ENCODE measurements at regions not wholly inside any gene's neighbourhood (a gene's known extent, or its start where the extent isn't known, plus 50 kb on each side); places are given as distances from the start of the nearest gene placed in this dataset.
"Not testable (repeated sequence)": the region's sequence is repeated elsewhere in the genome, so short reads cannot be mapped to it uniquely, and the experiment has no call there.

- H3K27ac Mint-ChIP-seq; DNase-seq; H3K27me3 Mint-ChIP-seq; H3K4me1 Mint-ChIP-seq; CTCF ChIA-PET; H3K9me3 Mint-ChIP-seq; H3K4me3 Mint-ChIP-seq; H3K36me3 Mint-ChIP-seq (ENCODE audit: low read depth); POLR2A ChIA-PET: not testable (repeated sequence)
These were observed 236.7 kb upstream of the SGCD start for GRCh38 chr5:156089955-156090940.

- H3K27ac Mint-ChIP-seq: no peak overlapping the region
- CTCF ChIA-PET: no interaction called here
- no peak overlapping the region for H3K4me3 Mint-ChIP-seq
- H3K36me3 Mint-ChIP-seq (ENCODE audit: low read depth): no peaks in the 10 kb centered on the region
- no peaks in the 10 kb centered on the region for H3K9me3 Mint-ChIP-seq
- POLR2A ChIA-PET: no interaction called here
- DNase-seq: no peak
- H3K27me3 Mint-ChIP-seq: no peaks in the 10 kb centered on the region
- H3K4me1 Mint-ChIP-seq: no peaks in the 10 kb centered on the region
These were observed 233.9 kb upstream of the SGCD start for GRCh38 chr5:156093024-156093423.

GRCh38 chr5:156094001-156094400 lies 233.0 kb upstream of the SGCD start:
- H3K4me3 Mint-ChIP-seq: no peak overlapping the region
- no peaks in the 10 kb centered on the region for H3K27me3 Mint-ChIP-seq
- no peaks in the 10 kb centered on the region for H3K9me3 Mint-ChIP-seq
- ChIA-PET CTCF (no interaction called here), POLR2A (no interaction called here)
- no peaks in the 10 kb centered on the region for H3K36me3 Mint-ChIP-seq (ENCODE audit: low read depth)
- H3K4me1 Mint-ChIP-seq: no peaks in the 10 kb centered on the region
- no peak overlapping the region for H3K27ac Mint-ChIP-seq
- DNase-seq: no peak

- Mint-ChIP-seq H3K4me3 (no peak overlapping the region), H3K27me3 (no peaks in the 10 kb centered on the region), H3K36me3 (ENCODE audit: low read depth) (no peaks in the 10 kb centered on the region), H3K27ac (no peak overlapping the region), H3K4me1 (no peaks in the 10 kb centered on the region), H3K9me3 (no peaks in the 10 kb centered on the region)
- ChIA-PET POLR2A (no interaction called here), CTCF (no interaction called here)
- no peak for DNase-seq
These were observed 231.2 kb upstream of the SGCD start for GRCh38 chr5:156095709-156096241.

GRCh38 chr5:156096259-156096658 lies 230.7 kb upstream of the SGCD start:
- no peak overlapping the region for H3K27ac Mint-ChIP-seq
- H3K4me3 Mint-ChIP-seq: no peak overlapping the region
- H3K4me1 Mint-ChIP-seq: no peaks in the 10 kb centered on the region
- POLR2A ChIA-PET: no interaction called here
- H3K36me3 Mint-ChIP-seq (ENCODE audit: low read depth): no peaks in the 10 kb centered on the region
- H3K27me3 Mint-ChIP-seq: no peaks in the 10 kb centered on the region
- DNase-seq: no peak
- H3K9me3 Mint-ChIP-seq: no peaks in the 10 kb centered on the region
- CTCF ChIA-PET: no interaction called here

- no peak overlapping the region for H3K4me3 Mint-ChIP-seq
- POLR2A ChIA-PET: no interaction called here
- no peaks in the 10 kb centered on the region for H3K9me3 Mint-ChIP-seq
- no peak overlapping the region for H3K27ac Mint-ChIP-seq
- DNase-seq: no peak
- CTCF ChIA-PET: no interaction called here
- no peaks in the 10 kb centered on the region for H3K27me3 Mint-ChIP-seq
- no peaks in the 10 kb centered on the region for H3K4me1 Mint-ChIP-seq
- H3K36me3 Mint-ChIP-seq (ENCODE audit: low read depth): no peaks in the 10 kb centered on the region
These were observed 223.6 kb upstream of the SGCD start for GRCh38 chr5:156103155-156103885.

GRCh38 chr5:156109317-156110023 lies 217.5 kb upstream of the SGCD start:
- H3K9me3 Mint-ChIP-seq: no peaks in the 10 kb centered on the region
- ChIA-PET POLR2A (no interaction called here), CTCF (no interaction called here)
- H3K4me3 Mint-ChIP-seq: no peak overlapping the region
- H3K27me3 Mint-ChIP-seq: peaks cover 2% of the 10 kb centered on the region
- H3K27ac Mint-ChIP-seq: no peak overlapping the region
- H3K4me1 Mint-ChIP-seq: no peaks in the 10 kb centered on the region
- no peaks in the 10 kb centered on the region for H3K36me3 Mint-ChIP-seq (ENCODE audit: low read depth)
- no peak for DNase-seq

GRCh38 chr5:156119692-156120091 lies 207.3 kb upstream of the SGCD start:
- DNase-seq: no peak
- Mint-ChIP-seq H3K9me3 (no peaks in the 10 kb centered on the region), H3K4me3 (no peak overlapping the region), H3K27ac (no peak overlapping the region), H3K4me1 (no peaks in the 10 kb centered on the region), H3K36me3 (ENCODE audit: low read depth) (no peaks in the 10 kb centered on the region), H3K27me3 (peaks cover 2% of the 10 kb centered on the region)
- ChIA-PET POLR2A (no interaction called here), CTCF (no interaction called here)

GRCh38 chr5:156120777-156121176 lies 206.2 kb upstream of the SGCD start:
- H3K27me3 Mint-ChIP-seq: peaks cover 2% of the 10 kb centered on the region
- ChIA-PET POLR2A (no interaction called here), CTCF (no interaction called here)
- DNase-seq: no peak
- H3K4me1 Mint-ChIP-seq: no peaks in the 10 kb centered on the region
- H3K9me3 Mint-ChIP-seq: no peaks in the 10 kb centered on the region
- H3K4me3 Mint-ChIP-seq: no peak overlapping the region
- H3K27ac Mint-ChIP-seq: no peak overlapping the region
- no peaks in the 10 kb centered on the region for H3K36me3 Mint-ChIP-seq (ENCODE audit: low read depth)

- POLR2A ChIA-PET: no interaction called here
- H3K27me3 Mint-ChIP-seq: peaks cover 2% of the 10 kb centered on the region
- H3K36me3 Mint-ChIP-seq (ENCODE audit: low read depth): no peaks in the 10 kb centered on the region
- CTCF ChIA-PET: no interaction called here
- H3K4me3 Mint-ChIP-seq: no peak overlapping the region
- H3K9me3 Mint-ChIP-seq: no peaks in the 10 kb centered on the region
- no peak overlapping the region for H3K27ac Mint-ChIP-seq
- no peaks in the 10 kb centered on the region for H3K4me1 Mint-ChIP-seq
- no peak for DNase-seq
These were observed 205.7 kb upstream of the SGCD start for GRCh38 chr5:156121234-156121633.

GRCh38 chr5:156121882-156122281 lies 205.1 kb upstream of the SGCD start:
- no peak overlapping the region for H3K4me3 Mint-ChIP-seq

GRCh38 chr5:156124708-156125107 lies 202.3 kb upstream of the SGCD start:
- Mint-ChIP-seq H3K27ac (no peak overlapping the region), H3K27me3 (peaks cover 2% of the 10 kb centered on the region), H3K4me1 (no peaks in the 10 kb centered on the region), H3K4me3 (no peak overlapping the region), H3K9me3 (no peaks in the 10 kb centered on the region), H3K36me3 (ENCODE audit: low read depth) (no peaks in the 10 kb centered on the region)
- POLR2A ChIA-PET: no interaction called here
- CTCF ChIA-PET: no interaction called here
- no peak for DNase-seq

More at GRCh38 chr5:156121882-156122281, 205.1 kb upstream of the SGCD start:
- POLR2A ChIA-PET: no interaction called here
- Mint-ChIP-seq H3K4me1 (no peaks in the 10 kb centered on the region), H3K27me3 (peaks cover 2% of the 10 kb centered on the region), H3K9me3 (no peaks in the 10 kb centered on the region), H3K27ac (no peak overlapping the region), H3K36me3 (ENCODE audit: low read depth) (no peaks in the 10 kb centered on the region)
- no peak for DNase-seq
- CTCF ChIA-PET: no interaction called here

- Mint-ChIP-seq H3K4me3 (no peak overlapping the region), H3K36me3 (ENCODE audit: low read depth) (no peaks in the 10 kb centered on the region), H3K27me3 (peaks cover 2% of the 10 kb centered on the region), H3K4me1 (no peaks in the 10 kb centered on the region), H3K27ac (no peak overlapping the region), H3K9me3 (no peaks in the 10 kb centered on the region)
- ChIA-PET POLR2A (no interaction called here), CTCF (no interaction called here)
- no peak for DNase-seq
These were observed 201.8 kb upstream of the SGCD start for GRCh38 chr5:156125118-156125517.
